Cardiac muscle cell (in vitro differentiated cells and primary cell): ENCODE measurements at regions not wholly inside any gene's neighbourhood (a gene's known extent, or its start where the extent isn't known, plus 50 kb on each side); places are given as distances from the start of the nearest gene placed in this dataset.

Source experiments
- DNase-seq, 2 donors: peaks; one replicate each; pipeline versions ENCODE4 v3.0.0 to v3.0.0-alpha.2; 2010 to 2017; ENCODE audit warnings: low read depth in 1 of 2, low spot score in 1 of 2
- H3K27ac ChIP-seq: fragments of 200-600 bp; sonication (generic); 2 replicates; pipeline ENCODE4 v1.5.1; 2016
- H3K27me3 ChIP-seq: fragments of 200-600 bp; sonication (generic); 2 replicates; pipeline ENCODE4 v1.6.0; 2016; ENCODE audit warnings: control low read depth
- H3K36me3 ChIP-seq: fragments of 200-600 bp; sonication (generic); 2 replicates; pipeline ENCODE4 v1.5.1; 2016; ENCODE audit warnings: control low read depth
- H3K4me1 ChIP-seq: fragments of 200-600 bp; sonication (generic); 2 replicates; pipeline ENCODE4 v1.8.1; 2017; ENCODE audit warnings: low read depth, mild to moderate bottlenecking, mixed run types
- H3K4me3 ChIP-seq: fragments of 200-600 bp; sonication (generic); 2 replicates; pipeline ENCODE4 v1.5.1; 2016; ENCODE audit warnings: mild to moderate bottlenecking
- H3K9me3 ChIP-seq: fragments of 200-600 bp; sonication (generic); 2 replicates; pipeline ENCODE4 v1.5.1; 2017; ENCODE audit warnings: low read depth, mild to moderate bottlenecking, control low read depth
- TF ChIP-seq, protein P1 (sequence below): IDR thresholded peaks from 2 replicates; pipeline ENCODE4 v1.5.1; 2012; ENCODE audit warnings: low read depth, mild to moderate bottlenecking, low read length

GRCh38 chr2:104658144-104658835 lies 195.6 kb upstream of the POU3F3 start:
- Histone ChIP-seq H3K4me1 (no peaks in the 10 kb centered on the region), H3K27me3 (peaks cover 65% of the 10 kb centered on the region), H3K36me3 (no peaks in the 10 kb centered on the region), H3K9me3 (no peaks in the 10 kb centered on the region), H3K27ac (no peak overlapping the region), H3K4me3 (no peak overlapping the region)
- DNase-seq, result peak; percentile 5 to 16
- TF ChIP-seq, protein P1, sequence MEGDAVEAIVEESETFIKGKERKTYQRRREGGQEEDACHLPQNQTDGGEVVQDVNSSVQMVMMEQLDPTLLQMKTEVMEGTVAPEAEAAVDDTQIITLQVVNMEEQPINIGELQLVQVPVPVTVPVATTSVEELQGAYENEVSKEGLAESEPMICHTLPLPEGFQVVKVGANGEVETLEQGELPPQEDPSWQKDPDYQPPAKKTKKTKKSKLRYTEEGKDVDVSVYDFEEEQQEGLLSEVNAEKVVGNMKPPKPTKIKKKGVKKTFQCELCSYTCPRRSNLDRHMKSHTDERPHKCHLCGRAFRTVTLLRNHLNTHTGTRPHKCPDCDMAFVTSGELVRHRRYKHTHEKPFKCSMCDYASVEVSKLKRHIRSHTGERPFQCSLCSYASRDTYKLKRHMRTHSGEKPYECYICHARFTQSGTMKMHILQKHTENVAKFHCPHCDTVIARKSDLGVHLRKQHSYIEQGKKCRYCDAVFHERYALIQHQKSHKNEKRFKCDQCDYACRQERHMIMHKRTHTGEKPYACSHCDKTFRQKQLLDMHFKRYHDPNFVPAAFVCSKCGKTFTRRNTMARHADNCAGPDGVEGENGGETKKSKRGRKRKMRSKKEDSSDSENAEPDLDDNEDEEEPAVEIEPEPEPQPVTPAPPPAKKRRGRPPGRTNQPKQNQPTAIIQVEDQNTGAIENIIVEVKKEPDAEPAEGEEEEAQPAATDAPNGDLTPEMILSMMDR, result no peak

DNA sequence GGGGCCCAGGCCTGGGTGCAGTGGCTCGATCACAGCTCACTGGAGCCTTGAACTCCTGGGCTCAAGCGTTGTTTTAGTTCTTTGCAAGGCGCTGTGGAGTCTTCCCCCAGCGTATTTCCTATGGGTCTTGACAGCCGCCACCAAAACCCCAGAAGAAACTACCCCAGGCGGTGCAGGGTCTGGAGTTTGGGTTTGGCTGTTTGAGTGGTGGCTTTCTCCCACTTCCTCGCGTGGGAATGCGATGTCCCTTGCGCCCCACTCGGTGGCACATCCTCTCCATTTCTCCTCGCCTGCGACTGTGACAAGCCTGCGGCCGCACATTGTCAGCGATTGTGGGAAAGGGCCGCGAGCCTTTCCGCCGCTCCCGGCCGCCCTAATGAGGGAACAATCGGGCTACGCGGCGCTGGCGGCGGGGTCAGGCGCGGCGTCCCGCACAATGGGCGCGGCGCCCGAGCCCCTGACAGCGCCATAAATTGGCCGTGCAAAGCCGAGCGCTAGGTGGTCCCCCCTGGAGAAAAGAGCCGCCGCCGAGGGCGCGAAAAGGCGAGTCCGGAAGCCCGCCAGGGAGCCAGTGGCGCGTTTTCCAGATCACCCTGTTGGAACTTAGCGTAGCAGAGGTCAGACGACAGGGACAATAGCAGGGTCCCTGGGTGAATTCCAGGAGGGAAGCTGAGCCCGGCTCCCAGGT lies 194.9 kb upstream of the POU3F3 start:
- H3K4me3 ChIP-seq, result peak overlapping the region; percentile 23
- DNase-seq, result peak in 1 of 2 donors; percentile 19
- H3K9me3 ChIP-seq, result no peaks in the 10 kb centered on the region
- H3K36me3 ChIP-seq, result no peaks in the 10 kb centered on the region
- H3K27me3 ChIP-seq, result peaks cover 62% of the 10 kb centered on the region
- H3K27ac ChIP-seq, result no peak overlapping the region
- TF ChIP-seq, protein P1, result no peak
- H3K4me1 ChIP-seq, result no peaks in the 10 kb centered on the region

DNA sequence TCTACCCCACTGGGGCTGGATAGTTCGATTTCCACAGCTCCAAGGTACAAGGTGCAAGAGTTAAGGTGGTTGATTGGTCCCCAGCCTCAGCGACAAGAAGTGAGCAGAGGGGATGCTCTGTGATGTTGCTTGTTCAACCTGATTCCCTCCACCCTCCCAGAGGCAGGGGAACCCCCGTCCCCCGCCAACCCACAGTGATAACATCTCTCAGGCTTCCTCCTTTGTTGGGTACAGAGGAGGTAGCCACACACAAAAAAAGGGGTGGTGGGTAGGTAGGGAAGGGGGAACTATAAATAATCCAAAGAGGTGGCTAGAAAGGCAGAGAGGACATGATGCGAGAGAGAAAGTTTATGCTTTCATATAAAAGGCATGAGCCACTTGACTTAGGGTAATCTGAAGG lies 192.9 kb upstream of the POU3F3 start:
- no peak overlapping the region for H3K27ac ChIP-seq
- H3K4me3 ChIP-seq, result no peak overlapping the region
- TF ChIP-seq, protein P1, result no peak
- no peaks in the 10 kb centered on the region for H3K4me1 ChIP-seq
- no peaks in the 10 kb centered on the region for H3K9me3 ChIP-seq
- peaks cover 62% of the 10 kb centered on the region for H3K27me3 ChIP-seq
- H3K36me3 ChIP-seq, result no peaks in the 10 kb centered on the region
- DNase-seq, result no peak

- TF ChIP-seq, protein P1, result no peak
- H3K4me3 ChIP-seq, result no peak overlapping the region
- H3K4me1 ChIP-seq, result no peaks in the 10 kb centered on the region
- H3K9me3 ChIP-seq, result no peaks in the 10 kb centered on the region
- H3K27ac ChIP-seq, result no peak overlapping the region
- H3K36me3 ChIP-seq, result no peaks in the 10 kb centered on the region
- H3K27me3 ChIP-seq, result peaks cover 36% of the 10 kb centered on the region
- DNase-seq, result no peak
These were observed 189.2 kb upstream of the POU3F3 start for GRCh38 chr2:104664672-104665071.

DNA sequence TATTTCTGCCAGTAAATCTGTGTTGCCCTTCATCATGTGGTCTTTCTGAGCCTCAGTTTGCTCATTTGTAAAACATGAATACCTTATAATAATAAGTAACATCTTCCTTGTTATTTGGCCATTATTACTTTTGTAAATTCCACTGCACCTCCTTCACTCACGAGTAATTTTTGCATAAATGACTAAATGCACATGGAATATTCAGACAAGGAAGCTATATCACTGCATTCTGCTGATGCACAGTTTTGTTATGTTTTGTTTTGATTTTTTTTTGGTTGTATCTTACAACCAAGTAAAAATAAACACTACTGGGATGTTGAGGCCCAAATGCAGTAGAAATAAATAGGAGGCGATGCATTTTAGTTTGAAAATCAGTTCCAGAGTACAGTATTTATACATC lies 185.3 kb upstream of the POU3F3 start:
- no peaks in the 10 kb centered on the region for H3K4me1 ChIP-seq
- TF ChIP-seq, protein P1, result no peak
- H3K4me3 ChIP-seq, result no peak overlapping the region
- no peaks in the 10 kb centered on the region for H3K9me3 ChIP-seq
- H3K27ac ChIP-seq, result no peak overlapping the region
- peaks cover 19% of the 10 kb centered on the region for H3K27me3 ChIP-seq
- no peak for DNase-seq
- H3K36me3 ChIP-seq, result no peaks in the 10 kb centered on the region
